Umbilical cord (tissue), 1 donor: ENCODE measurements at regions not wholly inside any gene's neighbourhood (a gene's known extent, or its start where the extent isn't known, plus 50 kb on each side); places are given as distances from the start of the nearest gene placed in this dataset.

Source experiments
- DNase-seq: peaks from one replicate; pipeline ENCODE4 v3.0.0-alpha.2; 2015; ENCODE audit warnings: low spot score

DNA sequence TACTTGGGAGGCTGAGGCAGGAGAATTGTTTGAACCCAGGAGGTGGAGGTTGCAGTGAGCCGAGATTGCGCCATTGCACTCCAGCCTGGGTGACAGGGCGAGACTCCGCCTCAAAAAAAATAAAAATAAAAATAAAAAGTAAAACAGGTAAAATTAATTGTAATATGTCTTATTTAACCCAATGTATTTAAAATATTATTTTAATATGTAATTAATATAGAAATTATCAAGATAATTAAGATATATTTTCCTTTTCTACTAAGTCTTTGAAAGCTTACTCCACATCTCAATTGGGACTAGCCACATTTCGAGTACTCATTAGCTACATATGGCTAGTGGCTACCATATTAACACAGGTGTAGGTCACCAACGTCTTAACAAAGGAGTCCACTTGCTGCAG, 61.6 kb upstream of the IPO9 start:
- no peak for DNase-seq

DNA sequence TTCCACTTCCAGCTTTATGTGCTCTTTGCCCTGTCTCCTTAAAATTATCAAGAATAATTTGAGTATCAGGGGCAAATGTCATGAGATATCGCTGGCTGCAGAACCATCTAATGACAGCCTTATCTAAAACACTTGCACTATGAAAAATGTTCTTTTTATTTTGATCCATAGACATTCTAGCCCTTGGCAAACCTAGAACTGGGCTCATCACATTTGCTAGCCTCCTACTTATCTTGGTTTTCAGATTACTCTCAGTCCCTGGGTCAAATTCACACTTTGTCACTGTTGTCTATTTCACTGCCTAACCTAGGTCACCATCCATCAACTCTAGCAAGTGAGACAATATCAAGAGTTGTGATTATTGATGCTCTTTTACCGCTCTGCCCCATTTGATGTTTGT, 59.9 kb upstream of the IPO9 start:
- DNase-seq, result no peak

DNA sequence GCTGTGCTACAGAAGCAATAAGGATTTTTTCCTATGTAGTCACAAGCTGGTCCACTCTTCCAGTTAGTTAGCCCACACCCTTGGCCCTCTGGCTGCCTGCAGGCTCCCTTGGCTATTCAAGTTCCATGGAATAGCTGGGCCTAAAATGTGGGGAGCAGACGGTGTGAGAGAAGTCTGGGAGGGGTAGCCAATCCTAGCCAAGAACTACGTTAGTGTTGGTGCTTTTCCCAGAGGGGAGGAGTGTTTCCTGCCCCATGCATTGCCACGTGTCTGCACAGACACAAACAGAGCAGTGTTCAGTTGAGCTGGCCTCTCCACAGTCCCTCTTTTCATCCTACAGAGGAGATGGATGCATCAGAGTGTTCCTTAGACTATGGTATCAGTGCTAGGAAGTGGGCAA, 59.0 kb upstream of the IPO9 start:
- DNase-seq, result peak; percentile 60

DNA sequence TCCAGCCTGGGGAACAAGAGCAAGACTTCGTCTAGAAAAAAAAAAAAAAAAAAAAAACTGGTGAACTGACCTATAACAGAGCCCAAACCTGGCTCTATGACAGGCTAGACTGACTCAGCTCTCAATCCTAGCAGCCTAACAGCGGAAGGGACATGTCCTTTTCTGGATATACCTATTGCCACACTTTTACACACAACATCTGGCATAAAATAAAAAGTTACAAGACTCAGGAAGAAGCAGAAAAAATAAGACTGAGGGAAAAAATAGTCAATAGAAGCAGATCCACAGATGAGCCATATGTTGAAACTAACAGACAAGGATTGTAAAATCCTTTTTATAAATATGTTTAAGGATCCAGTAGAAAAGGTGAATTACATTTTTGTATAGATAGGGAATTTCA, 57.5 kb upstream of the IPO9 start:
- no peak for DNase-seq

DNA sequence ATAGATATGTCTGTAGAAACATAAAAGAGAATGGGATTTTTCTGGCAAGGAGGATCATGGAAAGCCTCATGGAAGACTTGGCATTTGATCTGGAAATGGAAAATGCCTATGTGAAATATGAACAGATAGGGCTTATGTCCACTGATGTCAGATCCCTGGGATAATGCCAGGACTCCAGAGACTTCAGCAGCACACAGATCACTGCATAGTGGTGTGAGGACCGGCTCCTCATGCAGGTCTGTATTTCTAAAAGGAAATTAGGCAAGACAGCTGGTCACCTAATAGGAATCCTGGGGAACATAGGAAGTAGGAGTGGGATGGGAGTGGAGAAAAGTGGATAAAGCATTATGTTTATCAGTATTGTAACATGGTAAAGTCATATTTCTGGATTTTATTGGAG, 56.8 kb upstream of the IPO9 start:
- DNase-seq, result no peak

DNA sequence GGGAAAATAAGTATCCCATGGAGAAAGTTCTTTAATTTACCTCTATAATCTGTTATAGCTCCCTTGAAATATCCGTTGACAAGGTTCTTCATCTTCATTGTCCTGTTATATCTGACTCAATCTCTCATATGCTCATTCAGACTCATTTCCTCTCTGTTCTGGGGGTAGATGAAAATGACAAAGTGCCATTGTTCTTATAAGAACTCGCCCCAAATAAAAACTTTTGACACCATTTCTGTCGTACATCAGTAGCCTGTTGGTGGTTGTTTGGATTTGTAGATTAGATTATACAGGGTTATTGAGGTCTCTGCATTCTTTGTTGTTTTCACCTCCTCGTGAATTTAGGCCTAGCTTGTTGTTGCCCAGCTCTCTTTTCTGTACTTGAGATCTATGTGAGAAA, 55.2 kb upstream of the IPO9 start:
- DNase-seq, result no peak

DNA sequence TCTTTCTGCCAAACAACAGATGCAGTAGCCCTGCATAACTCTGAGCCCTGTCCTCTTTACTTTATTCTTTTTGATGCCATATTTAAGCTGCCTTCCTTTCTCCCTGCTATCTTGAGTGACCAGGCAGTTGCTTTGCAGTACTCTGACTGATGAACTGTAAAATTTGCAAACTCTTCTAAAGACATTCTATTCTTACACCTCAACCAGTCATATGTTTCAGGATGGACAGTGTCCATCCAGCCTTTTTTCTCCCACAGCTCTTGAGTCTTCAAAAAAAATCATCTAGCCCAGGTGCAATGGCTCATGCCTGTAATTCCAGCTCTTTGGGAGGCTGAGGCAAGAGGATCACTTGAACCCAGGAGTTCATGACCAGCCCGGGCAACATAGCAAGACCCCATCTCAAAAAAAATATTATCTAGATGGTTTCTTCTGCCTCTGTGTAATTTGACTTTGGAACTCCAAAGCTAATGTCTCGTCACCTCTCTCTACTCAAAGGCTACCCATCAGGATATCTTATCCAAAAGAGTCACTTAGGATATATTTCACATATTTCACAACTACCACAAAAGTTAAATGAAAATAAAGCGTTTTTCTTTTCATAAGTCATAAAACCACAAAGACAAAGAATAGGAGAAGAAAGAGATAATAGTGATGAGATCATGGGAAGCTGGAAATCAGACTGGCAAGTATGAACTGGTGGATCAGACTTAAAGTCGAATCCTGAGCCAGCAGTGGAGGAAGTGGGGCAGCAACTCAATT, 54.6 kb upstream of the IPO9 start:
- no peak for DNase-seq

DNA sequence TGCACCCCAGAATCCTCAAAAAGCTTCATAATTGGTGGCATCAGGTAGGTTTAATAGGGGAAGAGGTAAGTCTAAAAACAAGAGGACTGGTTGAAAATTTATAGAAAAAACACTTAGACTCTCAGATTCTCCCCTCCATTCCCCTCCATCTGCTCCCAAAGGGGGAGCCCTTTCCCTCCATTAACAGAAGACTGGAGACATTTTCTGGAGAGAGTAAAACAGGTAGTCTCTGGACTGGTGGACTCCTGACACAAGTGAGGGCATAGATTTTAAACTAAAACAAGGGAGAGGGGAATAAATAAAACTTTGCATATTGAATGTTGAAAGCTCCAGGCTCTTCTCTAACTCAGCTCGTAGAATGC, 54.0 kb upstream of the IPO9 start:
- DNase-seq, result no peak

DNA sequence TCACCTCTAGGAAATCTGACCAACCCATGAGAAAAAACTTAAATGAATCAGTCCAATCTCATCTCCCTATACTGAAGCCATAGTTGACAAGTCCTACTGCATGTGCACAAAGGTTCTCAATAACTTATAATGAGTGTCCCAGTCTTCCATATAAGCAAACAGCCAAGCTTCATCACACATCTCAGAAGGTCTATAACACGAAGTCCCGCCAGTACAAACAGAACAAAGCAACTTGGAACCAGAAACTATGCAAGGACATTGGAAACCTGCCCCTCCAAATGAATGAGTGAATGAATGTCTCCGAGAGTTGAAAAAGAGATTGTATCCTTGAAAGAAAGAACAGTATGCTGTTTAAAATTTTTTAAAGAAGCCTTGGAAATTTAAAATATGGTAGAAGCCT, 53.6 kb upstream of the IPO9 start:
- no peak for DNase-seq

DNA sequence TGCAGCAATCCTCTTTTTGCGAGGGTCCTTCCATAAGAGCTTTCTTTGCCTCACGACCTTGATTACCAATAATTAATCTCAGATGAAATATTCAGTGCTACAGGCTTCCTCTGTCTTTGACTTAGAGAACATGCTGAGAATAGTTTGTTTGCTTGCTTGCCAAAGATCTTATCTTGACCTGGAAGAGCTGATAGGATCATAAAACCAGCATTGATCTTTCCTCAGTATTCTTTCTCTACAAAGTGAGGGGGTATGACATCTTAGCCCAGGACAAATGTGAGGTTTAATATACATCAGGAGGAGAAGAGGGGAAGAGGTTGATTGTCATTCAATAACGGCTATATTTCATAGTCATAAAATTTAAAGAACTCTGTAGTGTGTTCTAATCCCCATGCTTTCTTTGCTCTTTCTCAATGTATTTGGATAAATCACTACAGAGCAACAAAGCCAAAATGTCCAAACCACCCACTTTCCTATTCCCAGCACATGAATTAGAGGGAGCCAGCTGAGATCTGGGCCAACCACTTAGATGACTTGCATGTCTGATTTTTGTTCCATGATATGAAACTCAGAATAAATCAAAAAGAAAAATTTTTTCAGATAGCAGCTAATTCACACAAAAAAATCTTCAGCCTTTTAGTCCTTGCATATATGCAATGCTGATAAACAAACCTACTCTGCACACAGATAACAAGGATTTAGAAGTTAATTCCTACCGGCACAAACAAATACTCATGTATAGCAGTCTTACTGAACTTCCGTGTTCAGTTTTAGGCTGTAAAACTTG, 50.5 kb upstream of the IPO9 start:
- peak; percentile 94 for DNase-seq
